KMS-11 (cell line): ENCODE measurements at regions not wholly inside any gene's neighbourhood (a gene's known extent, or its start where the extent isn't known, plus 50 kb on each side); places are given as distances from the start of the nearest gene placed in this dataset.

ENCODE experiments used
- H2AFZ ChIP-seq: fragments of 200-600 bp; sonication (generic); 2 replicates; pipeline ENCODE4 v1.6.1; 2016; ENCODE audit warnings: antibody characterized with exemption, mixed run types, low read depth
- H3K27ac ChIP-seq: fragments of 200-600 bp; sonication (generic); 2 replicates; pipeline ENCODE4 v1.6.1; 2016; ENCODE audit warnings: mild to moderate bottlenecking, mixed run types
- H3K27me3 ChIP-seq: fragments of 200-600 bp; sonication (generic); 2 replicates; pipeline ENCODE4 v1.6.1; 2017; ENCODE audit warnings: mild to moderate bottlenecking, low read depth, mixed run types, moderate library complexity; ENCODE audit not compliant: insufficient read depth
- H3K36me3 ChIP-seq: fragments of 200-600 bp; sonication (generic); 2 replicates; pipeline ENCODE4 v1.6.1; 2017; ENCODE audit warnings: mild to moderate bottlenecking, mixed run types; ENCODE audit not compliant: insufficient read depth
- H3K4me1 ChIP-seq: fragments of 200-600 bp; sonication (generic); 2 replicates; pipeline ENCODE4 v1.6.1; 2016; ENCODE audit warnings: mild to moderate bottlenecking, low read depth, mixed run types; ENCODE audit not compliant: poor library complexity, severe bottlenecking
- H3K4me2 ChIP-seq: fragments of 200-600 bp; sonication (generic); 2 replicates; pipeline ENCODE4 v1.7.0; 2016; ENCODE audit warnings: mild to moderate bottlenecking, mixed run types
- H3K4me3 ChIP-seq: fragments of 200-600 bp; sonication (generic); IDR thresholded peaks from 2 replicates; pipeline ENCODE4 v1.6.1; 2017; ENCODE audit warnings: low read depth, low read length, mixed read lengths; ENCODE audit not compliant: insufficient read depth
- H3K79me2 ChIP-seq: fragments of 200-600 bp; sonication (generic); 2 replicates; pipeline ENCODE4 v1.6.1; 2016; ENCODE audit warnings: low read depth, mixed run types; ENCODE audit not compliant: insufficient read depth
- H3K9ac ChIP-seq: fragments of 200-600 bp; sonication (generic); 2 replicates; pipeline ENCODE4 v1.6.1; 2016; ENCODE audit warnings: mild to moderate bottlenecking, mixed run types
- H4K20me1 ChIP-seq: fragments of 200-600 bp; sonication (generic); 2 replicates; pipeline ENCODE4 v1.6.1; 2016; ENCODE audit warnings: mild to moderate bottlenecking, mixed run types; ENCODE audit not compliant: insufficient read depth
- TF ChIP-seq, protein P1 (sequence below): fragments of 200-600 bp; sonication (generic); conservative IDR thresholded peaks from 2 replicates; pipeline ENCODE4 v1.6.1; 2017; ENCODE audit warnings: low read depth, mild to moderate bottlenecking, antibody characterized with exemption, low read length, moderate library complexity, mixed read lengths

DNA sequence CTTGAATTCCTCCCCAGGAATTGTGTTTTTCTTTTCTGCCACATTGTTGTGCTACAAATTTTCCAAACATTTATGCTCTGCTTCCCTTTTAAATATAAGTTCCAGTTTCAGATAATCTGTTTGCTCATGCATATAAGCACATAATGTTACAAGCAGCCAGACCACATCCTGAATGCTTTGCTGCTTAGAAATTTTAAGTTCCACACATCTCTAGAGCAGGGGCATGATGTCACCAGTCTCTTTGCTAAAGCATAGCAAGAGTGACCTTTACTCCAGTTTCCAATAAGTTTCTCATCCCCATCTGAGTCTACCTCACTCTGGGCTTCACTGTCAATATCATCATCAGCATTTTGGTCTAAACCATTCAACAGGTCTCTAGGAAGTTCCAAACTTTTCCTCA lies 932.5 kb downstream of the SH3BGRL start:
- H3K27ac ChIP-seq, result no peak overlapping the region
- no peaks in the 10 kb centered on the region for H3K79me2 ChIP-seq
- H4K20me1 ChIP-seq, result no peaks in the 10 kb centered on the region
- TF ChIP-seq, protein P1, sequence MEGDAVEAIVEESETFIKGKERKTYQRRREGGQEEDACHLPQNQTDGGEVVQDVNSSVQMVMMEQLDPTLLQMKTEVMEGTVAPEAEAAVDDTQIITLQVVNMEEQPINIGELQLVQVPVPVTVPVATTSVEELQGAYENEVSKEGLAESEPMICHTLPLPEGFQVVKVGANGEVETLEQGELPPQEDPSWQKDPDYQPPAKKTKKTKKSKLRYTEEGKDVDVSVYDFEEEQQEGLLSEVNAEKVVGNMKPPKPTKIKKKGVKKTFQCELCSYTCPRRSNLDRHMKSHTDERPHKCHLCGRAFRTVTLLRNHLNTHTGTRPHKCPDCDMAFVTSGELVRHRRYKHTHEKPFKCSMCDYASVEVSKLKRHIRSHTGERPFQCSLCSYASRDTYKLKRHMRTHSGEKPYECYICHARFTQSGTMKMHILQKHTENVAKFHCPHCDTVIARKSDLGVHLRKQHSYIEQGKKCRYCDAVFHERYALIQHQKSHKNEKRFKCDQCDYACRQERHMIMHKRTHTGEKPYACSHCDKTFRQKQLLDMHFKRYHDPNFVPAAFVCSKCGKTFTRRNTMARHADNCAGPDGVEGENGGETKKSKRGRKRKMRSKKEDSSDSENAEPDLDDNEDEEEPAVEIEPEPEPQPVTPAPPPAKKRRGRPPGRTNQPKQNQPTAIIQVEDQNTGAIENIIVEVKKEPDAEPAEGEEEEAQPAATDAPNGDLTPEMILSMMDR, result no peak
- H3K36me3 ChIP-seq, result no peaks in the 10 kb centered on the region
- no peak overlapping the region for H3K4me3 ChIP-seq
- no peak overlapping the region for H3K4me2 ChIP-seq
- no peaks in the 10 kb centered on the region for H3K27me3 ChIP-seq
- H3K9ac ChIP-seq, result no peak overlapping the region
- H2AFZ ChIP-seq, result no peak overlapping the region
- peaks cover 3% of the 10 kb centered on the region for H3K4me1 ChIP-seq

DNA sequence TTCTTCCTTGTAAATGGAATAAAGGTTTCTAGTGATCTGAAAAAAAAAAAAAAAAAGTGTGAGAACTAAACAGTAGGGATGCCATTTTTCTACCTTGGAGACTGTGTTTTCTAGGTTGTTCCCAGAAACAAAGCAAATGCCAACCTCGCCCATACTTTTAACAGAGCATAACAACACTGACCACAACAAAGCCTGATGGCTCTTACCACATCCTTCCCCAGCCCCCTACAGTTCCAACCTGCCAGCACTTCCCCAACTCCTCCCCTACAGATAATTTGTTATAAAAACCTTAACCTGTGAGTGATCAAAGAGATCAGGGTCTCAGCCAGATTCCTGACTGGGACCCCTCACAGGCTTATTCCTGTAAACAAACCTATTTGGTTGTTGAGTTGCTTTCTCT lies 940.0 kb downstream of the SH3BGRL start:
- H3K36me3 ChIP-seq, result no peaks in the 10 kb centered on the region
- H3K79me2 ChIP-seq, result no peaks in the 10 kb centered on the region
- no peak overlapping the region for H3K9ac ChIP-seq
- no peak overlapping the region for H3K4me3 ChIP-seq
- TF ChIP-seq, protein P1, result no peak
- H3K27ac ChIP-seq, result no peak overlapping the region
- peaks cover 21% of the 10 kb centered on the region for H3K4me1 ChIP-seq
- peak overlapping the region; percentile 4 for H2AFZ ChIP-seq
- H3K27me3 ChIP-seq, result no peaks in the 10 kb centered on the region
- no peaks in the 10 kb centered on the region for H4K20me1 ChIP-seq
- H3K4me2 ChIP-seq, result peak overlapping the region; percentile 45

DNA sequence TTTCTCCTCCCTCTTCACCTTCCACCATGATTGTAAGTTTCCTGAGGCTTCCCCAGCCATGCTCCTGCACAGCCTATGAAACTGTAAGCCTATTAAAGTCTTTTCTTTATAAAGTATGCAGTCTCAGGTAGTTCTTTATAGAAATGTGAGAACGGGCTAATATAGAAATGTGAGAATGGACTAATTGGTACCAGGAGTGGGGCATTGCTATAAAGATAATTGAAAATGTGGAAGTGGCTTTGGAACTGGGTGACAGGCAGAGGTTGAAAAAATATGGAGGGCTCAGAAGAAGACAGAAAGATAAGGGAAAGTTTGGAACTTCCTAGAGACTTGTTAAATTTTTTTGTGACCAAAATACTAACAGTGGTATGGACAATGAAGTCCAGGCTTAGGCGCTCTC lies 959.3 kb downstream of the SH3BGRL start:
- Histone ChIP-seq H3K4me1 (no peaks in the 10 kb centered on the region), H3K36me3 (no peaks in the 10 kb centered on the region), H4K20me1 (no peaks in the 10 kb centered on the region), H3K4me3 (no peak overlapping the region), H2AFZ (no peak overlapping the region), H3K27me3 (no peaks in the 10 kb centered on the region), H3K79me2 (no peaks in the 10 kb centered on the region), H3K9ac (no peak overlapping the region), H3K27ac (no peak overlapping the region), H3K4me2 (no peak overlapping the region)
- TF ChIP-seq, protein P1, result no peak

DNA sequence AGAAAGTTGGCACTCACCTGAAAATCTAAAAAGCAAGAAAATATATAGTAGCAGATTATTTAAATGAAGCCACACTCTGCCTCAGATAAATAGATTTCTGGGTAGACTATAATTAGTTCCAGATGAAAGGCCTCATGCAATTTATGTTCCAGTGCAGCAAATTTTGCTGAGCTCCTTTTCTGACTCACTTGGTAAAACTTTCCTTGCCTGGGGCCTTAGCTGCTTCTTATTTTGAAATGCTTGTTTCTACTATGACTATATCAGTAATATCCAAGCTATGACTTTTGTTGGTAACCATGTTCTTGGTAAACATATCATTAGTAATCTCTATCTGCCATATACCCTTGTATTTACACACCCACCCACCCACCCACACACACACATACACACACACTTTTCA lies 961.8 kb downstream of the SH3BGRL start:
- H3K27ac ChIP-seq, result no peak overlapping the region
- no peaks in the 10 kb centered on the region for H4K20me1 ChIP-seq
- H3K79me2 ChIP-seq, result no peaks in the 10 kb centered on the region
- no peaks in the 10 kb centered on the region for H3K27me3 ChIP-seq
- H3K4me2 ChIP-seq, result no peak overlapping the region
- no peak overlapping the region for H3K9ac ChIP-seq
- H3K4me1 ChIP-seq, result no peaks in the 10 kb centered on the region
- TF ChIP-seq, protein P1, result no peak
- H3K36me3 ChIP-seq, result no peaks in the 10 kb centered on the region
- no peak overlapping the region for H3K4me3 ChIP-seq
- no peak overlapping the region for H2AFZ ChIP-seq

DNA sequence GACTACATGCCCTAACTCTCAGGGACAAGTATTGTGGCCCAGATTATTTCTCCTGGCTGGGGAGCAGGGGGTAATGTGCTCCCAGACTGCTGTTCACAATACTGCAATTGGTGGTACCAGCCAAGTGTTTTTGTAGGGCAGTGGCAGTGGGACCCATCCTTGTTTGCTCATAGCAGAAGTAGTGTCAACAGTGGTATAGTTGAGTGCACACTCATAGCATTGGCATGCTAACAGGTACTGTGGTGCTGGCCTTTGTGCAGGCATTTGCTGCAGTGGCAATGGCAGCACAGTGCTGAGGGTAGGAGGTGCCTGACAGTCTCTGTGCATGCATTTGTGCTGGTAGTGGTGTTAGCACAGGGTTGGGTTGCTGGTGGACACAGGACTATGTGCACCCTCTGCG lies 995.0 kb downstream of the SH3BGRL start:
- H3K27ac ChIP-seq, result no peak overlapping the region
- H3K9ac ChIP-seq, result no peak overlapping the region
- H3K36me3 ChIP-seq, result no peaks in the 10 kb centered on the region
- H3K4me2 ChIP-seq, result no peak overlapping the region
- H3K27me3 ChIP-seq, result no peaks in the 10 kb centered on the region
- H3K4me3 ChIP-seq, result no peak overlapping the region
- no peaks in the 10 kb centered on the region for H4K20me1 ChIP-seq
- no peaks in the 10 kb centered on the region for H3K79me2 ChIP-seq
- H2AFZ ChIP-seq, result no peak overlapping the region
- TF ChIP-seq, protein P1, result no peak
- no peaks in the 10 kb centered on the region for H3K4me1 ChIP-seq
